Gastroesophageal sphincter (tissue), 3 donors: ENCODE measurements at regions not wholly inside any gene's neighbourhood (a gene's known extent, or its start where the extent isn't known, plus 50 kb on each side); places are given as distances from the start of the nearest gene placed in this dataset.

Experiments used
- CTCF ChIP-seq, 4 experiments: fragments of 200-600 bp in 2 of 4; fragments of 450-650 bp in 2 of 4; sonication (generic) in 1 of 4; IDR thresholded peaks; one replicate each; pipeline ENCODE4 v1.5.1; 2017 to 2019; ENCODE audit warnings: antibody characterized with exemption in 4 of 4, mild to moderate bottlenecking in 2 of 4, moderate library complexity in 2 of 4
- EP300 ChIP-seq: sonication (generic); formaldehyde crosslinking; IDR thresholded peaks from one replicate; pipeline ENCODE4 v1.6.1; 2017; ENCODE audit warnings: antibody characterized with exemption, mild to moderate bottlenecking
- POLR2A ChIP-seq, 2 donors: fragments of 450-650 bp; IDR thresholded peaks; one replicate each; pipeline ENCODE4 v1.6.1; 2017; ENCODE audit warnings: antibody characterized with exemption in 2 of 2, mild to moderate bottlenecking in 2 of 2, moderate library complexity in 1 of 2
- POLR2AphosphoS5 ChIP-seq: sonication (generic); formaldehyde crosslinking; IDR thresholded peaks from one replicate; pipeline ENCODE4 v1.6.1; 2017; ENCODE audit warnings: antibody characterized with exemption

- TF ChIP-seq CTCF (IDR thresholded peaks at IDR 0.05) (no peak), POLR2A (IDR thresholded peaks at IDR 0.05) (no peak), POLR2AphosphoS5 (no peak), EP300 (no peak)
These were observed 107.3 kb downstream of the AHR start for GRCh38 chr7:17405786-17406185.
